ENCODE measurements at regions not wholly inside any gene's neighbourhood (a gene's known extent, or its start where the extent isn't known, plus 50 kb on each side); places are given as distances from the start of the nearest gene placed in this dataset.

GRCh38 chr1:38625939-38626338 lies 233.6 kb downstream of the RRAGC start:
- H3K9me3 ChIP-seq = peaks cover 0 to 11% of the 10 kb centered on the region in 2 donors
- intact Hi-C loops (cut with DNase I; ENCODE audit: low total_unique reads) = no loop called here
- no peak overlapping the region for H3K27ac ChIP-seq
- no peaks in the 10 kb centered on the region for H3K27me3 ChIP-seq
- no peaks in the 10 kb centered on the region for H3K36me3 ChIP-seq
- no peaks in the 10 kb centered on the region for H3K4me1 ChIP-seq
- TF ChIP-seq CTCF (IDR thresholded peaks at IDR 0.05) (no peak), POLR2A (IDR thresholded peaks at IDR 0.05) (no peak), POLR2AphosphoS5 (IDR thresholded peaks at IDR 0.05) (no peak)
- no peak for DNase-seq (ENCODE audit: low spot score in 2 of 2)
- no peak overlapping the region for H3K4me3 ChIP-seq

- no peak for DNase-seq (ENCODE audit: low spot score in 2 of 2)
- H3K36me3 ChIP-seq = no peaks in the 10 kb centered on the region
- intact Hi-C loops (cut with DNase I; ENCODE audit: low total_unique reads) = no loop called here
These were observed 235.1 kb downstream of the RRAGC start for GRCh38 chr1:38624336-38625039.

GRCh38 chr1:38623529-38623928 lies 236.0 kb downstream of the RRAGC start:
- no peaks in the 10 kb centered on the region for H3K4me1 ChIP-seq
- DNase-seq (ENCODE audit: low spot score in 2 of 2) = no peak
- intact Hi-C loops (cut with DNase I; ENCODE audit: low total_unique reads) = no loop called here
- TF ChIP-seq POLR2AphosphoS5 (IDR thresholded peaks at IDR 0.05) = no peak
- no peak for TF ChIP-seq CTCF (IDR thresholded peaks at IDR 0.05)
- no peak for TF ChIP-seq POLR2A (IDR thresholded peaks at IDR 0.05)
- no peak overlapping the region for H3K4me3 ChIP-seq
- no peaks in the 10 kb centered on the region for H3K27me3 ChIP-seq
- no peaks in the 10 kb centered on the region for H3K36me3 ChIP-seq
- no peaks in the 10 kb centered on the region for H3K9me3 ChIP-seq
- H3K27ac ChIP-seq = no peak overlapping the region

More at GRCh38 chr1:38624336-38625039, 235.1 kb downstream of the RRAGC start:
- TF ChIP-seq POLR2AphosphoS5 (IDR thresholded peaks at IDR 0.05) = no peak
- no peak for TF ChIP-seq POLR2A (IDR thresholded peaks at IDR 0.05)
- no peak for TF ChIP-seq CTCF (IDR thresholded peaks at IDR 0.05)
- peaks cover 0 to 1% of the 10 kb centered on the region in 2 donors for H3K9me3 ChIP-seq
- no peak overlapping the region for H3K4me3 ChIP-seq
- no peak overlapping the region for H3K27ac ChIP-seq
- no peaks in the 10 kb centered on the region for H3K27me3 ChIP-seq
- H3K4me1 ChIP-seq = no peaks in the 10 kb centered on the region

- Histone ChIP-seq H3K27ac (no peak overlapping the region), H3K4me1 (no peaks in the 10 kb centered on the region), H3K4me3 (no peak overlapping the region), H3K36me3 (no peaks in the 10 kb centered on the region), H3K27me3 (no peaks in the 10 kb centered on the region), H3K9me3 (no peaks in the 10 kb centered on the region)
- no peak for DNase-seq (ENCODE audit: low spot score in 2 of 2)
- TF ChIP-seq POLR2AphosphoS5 (IDR thresholded peaks at IDR 0.05) = no peak
- no peak for TF ChIP-seq POLR2A (IDR thresholded peaks at IDR 0.05)
- TF ChIP-seq CTCF (IDR thresholded peaks at IDR 0.05) = no peak
- intact Hi-C loops (cut with DNase I; ENCODE audit: low total_unique reads) = no loop called here
These were observed 237.4 kb downstream of the RRAGC start for GRCh38 chr1:38622197-38622596.

- Histone ChIP-seq H3K9me3 (no peaks in the 10 kb centered on the region), H3K36me3 (no peaks in the 10 kb centered on the region), H3K4me1 (no peaks in the 10 kb centered on the region), H3K4me3 (no peak overlapping the region), H3K27ac (no peak overlapping the region), H3K27me3 (peaks cover 0 to 3% of the 10 kb centered on the region in 2 donors)
- TF ChIP-seq CTCF (IDR thresholded peaks at IDR 0.05) (no peak), POLR2A (IDR thresholded peaks at IDR 0.05) (no peak)
- no peak for DNase-seq (ENCODE audit: low spot score in 2 of 2)
- intact Hi-C loops (cut with DNase I; ENCODE audit: low total_unique reads) = no loop called here
These were observed 242.7 kb downstream of the RRAGC start for GRCh38 chr1:38616846-38617245.

Measured in breast epithelium (tissue), 4 donors.